Left hindlimb (tissue), 1 donor: ENCODE measurements at regions not wholly inside any gene's neighbourhood (a gene's known extent, or its start where the extent isn't known, plus 50 kb on each side); places are given as distances from the start of the nearest gene placed in this dataset.
"Not testable (repeated sequence)": the region's sequence is repeated elsewhere in the genome, so short reads cannot be mapped to it uniquely, and the experiment has no call there.

ENCODE experiments used
- DNase-seq: peaks from one replicate; pipeline ENCODE4 v3.0.0-alpha.2; 2018

DNA sequence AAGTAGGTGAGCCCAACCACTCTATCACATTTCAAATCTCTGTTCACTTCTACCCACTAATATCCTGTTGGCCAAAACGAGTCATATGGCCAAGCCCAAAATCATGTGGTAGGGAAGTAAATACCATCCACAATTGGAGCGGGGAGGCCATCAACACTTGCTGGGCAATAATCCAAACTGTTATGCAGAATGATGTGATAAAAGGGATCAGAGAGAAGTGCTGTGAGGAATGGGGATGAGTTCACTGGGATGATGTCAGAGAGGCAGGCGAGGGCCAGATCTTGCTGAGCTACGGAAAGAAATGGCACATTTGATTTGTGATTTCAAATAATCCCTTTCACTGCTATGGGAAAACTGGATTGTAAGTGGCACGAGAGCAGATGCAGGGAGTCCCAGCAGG is 188.4 kb downstream of the NPIPA8 start:
- DNase-seq = not testable (repeated sequence)

DNA sequence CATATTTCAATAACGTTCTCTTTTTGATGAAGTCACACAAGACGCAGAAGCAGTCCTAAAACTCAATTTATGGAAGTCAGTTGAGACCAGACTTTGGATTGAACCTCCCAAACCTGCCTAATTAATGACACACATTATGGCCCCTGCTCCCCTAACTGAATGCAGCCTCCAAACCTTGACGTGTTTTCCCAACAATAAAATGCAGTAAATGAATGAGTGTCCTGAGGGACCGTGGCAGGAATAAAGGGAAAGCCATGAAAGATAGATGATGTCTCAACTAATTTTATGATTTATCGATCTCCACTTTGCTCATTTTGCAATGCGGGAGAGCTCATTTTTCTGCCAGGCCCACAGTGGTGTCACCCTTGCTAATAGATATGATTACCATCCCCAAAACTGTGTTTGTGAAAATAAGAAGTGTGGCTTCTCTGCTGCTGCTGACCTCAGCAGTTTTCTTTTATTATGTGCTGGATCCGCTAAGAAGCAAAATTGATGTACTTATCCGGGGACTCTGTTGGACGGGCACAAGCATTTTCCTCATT is 189.9 kb downstream of the NPIPA8 start:
- not testable (repeated sequence) for DNase-seq

GRCh38 chr16:18142066-18142465 is 194.5 kb downstream of the NPIPA8 start:
- not testable (repeated sequence) for DNase-seq

DNA sequence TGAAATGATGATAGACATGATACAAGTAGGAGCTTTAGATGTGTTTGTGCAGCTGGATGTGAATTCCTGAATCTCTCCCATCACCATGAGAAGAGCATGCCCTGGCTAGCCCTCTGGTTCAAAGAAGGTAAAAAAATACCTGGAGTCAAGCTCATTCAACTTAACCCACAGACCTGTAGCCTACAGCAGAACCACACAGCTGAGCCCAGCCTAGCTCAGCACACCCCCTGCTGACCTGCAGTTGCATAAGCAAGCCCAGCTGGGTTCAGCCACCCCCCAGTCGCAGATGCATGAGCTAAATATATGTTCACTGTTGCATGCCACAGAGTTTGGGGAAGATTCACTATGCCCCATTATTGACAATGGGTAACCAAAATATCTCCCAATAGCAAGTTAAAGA is 200.2 kb downstream of the NPIPA8 start:
- not testable (repeated sequence) for DNase-seq

DNA sequence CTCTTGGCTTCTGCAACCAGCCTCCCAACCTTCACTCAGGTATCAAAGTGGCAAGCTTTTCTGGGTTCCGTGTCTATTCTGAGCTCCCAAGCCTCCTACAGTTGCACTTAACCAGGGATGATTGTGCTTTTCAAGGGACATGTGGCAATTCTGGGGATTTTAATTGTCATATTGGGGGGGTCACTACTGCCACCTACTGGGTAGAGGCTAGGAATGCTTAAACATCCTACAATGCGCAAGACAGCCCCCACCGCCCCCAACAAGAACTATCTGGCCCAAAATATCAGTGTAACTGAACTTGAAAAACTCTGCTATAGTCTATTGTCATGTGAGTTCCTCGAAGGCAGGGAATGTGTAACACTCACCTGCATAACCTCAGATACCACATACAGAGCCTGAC is 201.5 kb downstream of the NPIPA8 start:
- not testable (repeated sequence) for DNase-seq

DNA sequence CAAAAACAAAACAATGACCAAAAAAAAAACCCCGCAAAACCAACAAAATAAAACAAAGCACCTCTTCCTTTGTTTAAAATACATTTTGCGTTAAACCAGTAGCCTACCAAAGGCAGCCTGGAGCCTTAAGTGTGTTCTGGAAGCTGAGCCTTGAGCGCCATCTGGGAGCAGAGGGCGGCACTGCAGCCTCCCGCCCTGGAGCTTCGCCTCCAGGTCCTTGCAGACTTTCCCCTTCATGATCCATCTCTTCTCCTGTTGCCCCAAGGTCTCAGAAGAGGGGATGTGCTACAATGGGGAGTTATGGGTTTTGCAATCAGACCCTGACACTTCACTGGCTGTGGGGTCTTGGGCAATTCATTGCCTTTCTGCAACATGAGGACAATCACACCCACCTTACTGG is 204.9 kb downstream of the NPIPA8 start:
- DNase-seq = not testable (repeated sequence)

- DNase-seq = not testable (repeated sequence)
Observed at GRCh38 chr16:18130478-18131120, 205.9 kb downstream of the NPIPA8 start.

DNA sequence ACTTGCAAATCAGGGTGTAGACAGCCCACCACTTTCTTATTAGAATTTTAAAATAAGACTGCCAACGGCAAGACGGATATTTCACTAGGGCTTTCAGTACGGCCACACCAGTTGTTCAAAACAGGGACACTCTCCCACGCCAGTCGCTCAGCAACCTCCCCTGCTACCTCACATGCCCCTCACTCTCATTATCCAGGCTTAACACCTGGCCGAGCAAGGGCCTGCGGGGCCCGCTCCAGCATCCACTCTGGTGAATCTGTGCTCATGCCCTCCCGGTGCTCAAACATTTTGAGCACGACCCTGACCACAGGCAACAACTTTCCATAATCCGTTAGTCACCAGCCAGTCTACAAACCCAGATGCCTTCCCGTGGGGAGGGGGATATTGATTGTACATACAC is 209.5 kb downstream of the NPIPA8 start:
- DNase-seq = not testable (repeated sequence)

GRCh38 chr16:18119092-18119491 is 217.4 kb downstream of the NPIPA8 start:
- not testable (repeated sequence) for DNase-seq

GRCh38 chr16:18118684-18119083 is 217.9 kb downstream of the NPIPA8 start:
- not testable (repeated sequence) for DNase-seq

- not testable (repeated sequence) for DNase-seq
Observed at GRCh38 chr16:18118071-18118470, 218.5 kb downstream of the NPIPA8 start.

DNA sequence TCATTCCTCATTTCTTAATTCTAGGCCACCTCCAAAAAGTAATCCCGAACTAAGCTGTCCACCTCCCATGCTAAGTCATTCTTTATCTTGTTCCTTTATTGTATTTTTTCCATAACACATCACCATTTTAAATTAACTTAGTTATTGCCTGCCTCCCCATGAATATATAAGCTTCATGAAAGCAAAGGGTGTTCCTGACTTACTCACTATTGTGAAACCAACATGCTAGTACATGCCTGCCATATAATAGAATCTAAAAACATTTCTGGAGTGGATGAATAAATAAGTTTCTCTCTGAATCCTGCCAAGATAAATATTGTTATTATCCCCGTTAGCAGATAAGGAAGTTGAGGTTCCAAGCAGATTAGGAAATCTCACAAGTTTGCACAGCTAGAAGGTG is 232.1 kb downstream of the NPIPA8 start:
- not testable (repeated sequence) for DNase-seq

DNA sequence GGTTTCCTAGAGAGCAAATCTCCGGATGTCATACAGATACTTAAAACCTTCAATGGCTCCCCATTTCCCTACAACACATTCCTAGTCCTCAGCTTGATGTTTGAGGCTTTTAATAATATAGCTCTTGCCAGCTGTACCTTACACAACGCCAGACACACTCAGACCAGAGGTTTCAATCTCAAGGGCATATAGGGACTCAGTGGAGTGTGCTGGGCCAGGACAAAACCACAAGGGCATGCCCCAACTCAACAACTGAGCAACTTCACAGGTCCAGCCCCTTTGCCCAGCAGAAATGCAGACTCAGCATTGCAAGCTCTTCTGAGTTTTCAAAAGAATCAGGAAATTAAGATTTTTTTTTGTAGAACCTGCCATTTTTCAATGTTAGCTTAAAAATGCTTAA is 235.5 kb downstream of the NPIPA8 start:
- DNase-seq = not testable (repeated sequence)

DNA sequence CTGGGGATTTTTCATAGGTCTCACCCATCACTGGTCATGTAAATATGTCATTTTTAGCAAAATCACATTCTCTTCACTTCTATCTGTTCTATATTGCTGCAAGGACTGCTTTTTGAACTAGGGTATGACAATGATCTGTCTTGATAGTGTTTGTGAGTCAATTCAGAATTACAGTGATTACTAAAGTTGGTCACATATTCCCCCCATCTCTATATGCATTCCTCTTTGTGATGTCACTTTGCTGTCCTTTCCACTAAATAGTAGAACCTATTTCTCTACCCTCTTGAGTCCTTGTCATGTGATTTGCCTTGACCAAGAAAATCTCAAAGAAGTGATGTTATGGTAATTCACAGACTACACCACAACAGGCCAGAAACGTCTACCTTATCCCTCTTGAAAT is 243.9 kb downstream of the NPIPA8 start:
- not testable (repeated sequence) for DNase-seq

- not testable (repeated sequence) for DNase-seq
Observed at GRCh38 chr16:18080658-18081363, 255.7 kb downstream of the NPIPA8 start.

DNA sequence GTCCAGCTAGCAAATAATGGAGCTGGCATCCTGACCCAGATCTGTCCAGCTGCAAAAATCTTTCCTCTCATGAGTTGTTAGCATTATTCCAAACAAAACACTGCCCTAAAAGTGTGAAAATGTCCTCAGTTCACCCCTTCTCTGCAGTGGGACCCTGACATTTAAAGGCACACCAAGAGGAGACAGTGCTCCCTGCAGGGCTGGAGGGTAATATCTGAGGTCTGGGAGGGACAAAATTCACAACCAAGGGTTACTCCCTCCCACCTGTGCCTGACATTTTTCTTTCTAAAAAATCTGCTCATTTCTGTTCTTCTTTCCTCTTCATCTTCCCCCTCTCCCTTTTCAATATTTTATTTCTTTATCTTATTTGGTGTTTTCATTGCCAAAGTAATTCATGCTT is 258.6 kb downstream of the NPIPA8 start:
- not testable (repeated sequence) for DNase-seq

DNA sequence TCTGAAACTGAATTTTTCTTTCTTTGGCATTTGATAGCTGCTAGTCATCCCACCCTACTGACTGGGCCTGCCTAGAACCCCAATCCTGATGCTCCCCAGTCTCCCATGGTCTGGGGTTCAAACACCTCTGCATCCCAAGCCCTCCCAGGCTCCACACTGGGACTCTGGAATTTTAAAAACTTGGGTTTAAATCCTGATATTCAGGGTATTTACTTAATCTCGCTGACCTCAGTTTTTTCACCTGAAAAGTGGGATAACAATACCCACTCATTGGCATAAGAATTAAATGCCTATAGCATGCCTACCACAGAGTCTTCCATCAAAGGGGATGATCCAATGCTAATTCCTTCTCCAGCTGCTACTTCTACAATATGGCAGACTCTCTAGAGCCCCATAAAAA is 264.4 kb downstream of the NPIPA8 start:
- DNase-seq = no peak

DNA sequence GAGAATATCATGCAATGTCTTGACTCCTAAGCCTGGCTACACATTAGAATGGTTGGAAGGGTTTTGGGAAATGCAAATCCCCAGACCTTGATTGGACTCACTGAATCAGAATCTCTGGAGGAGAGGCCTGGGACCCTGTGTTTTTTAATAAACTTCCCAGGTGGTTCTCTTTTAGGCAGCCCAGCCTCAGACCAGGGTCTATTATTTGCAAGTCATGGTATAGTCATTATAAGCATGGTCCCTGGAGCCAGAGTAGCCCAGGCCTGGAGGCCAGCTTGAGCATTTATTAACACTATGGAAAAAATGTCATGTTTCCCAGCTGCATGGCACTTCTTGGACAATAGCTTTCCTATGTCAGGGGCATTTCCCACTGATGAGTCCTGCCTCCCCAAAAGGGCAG is 266.9 kb downstream of the NPIPA8 start:
- DNase-seq = no peak

DNA sequence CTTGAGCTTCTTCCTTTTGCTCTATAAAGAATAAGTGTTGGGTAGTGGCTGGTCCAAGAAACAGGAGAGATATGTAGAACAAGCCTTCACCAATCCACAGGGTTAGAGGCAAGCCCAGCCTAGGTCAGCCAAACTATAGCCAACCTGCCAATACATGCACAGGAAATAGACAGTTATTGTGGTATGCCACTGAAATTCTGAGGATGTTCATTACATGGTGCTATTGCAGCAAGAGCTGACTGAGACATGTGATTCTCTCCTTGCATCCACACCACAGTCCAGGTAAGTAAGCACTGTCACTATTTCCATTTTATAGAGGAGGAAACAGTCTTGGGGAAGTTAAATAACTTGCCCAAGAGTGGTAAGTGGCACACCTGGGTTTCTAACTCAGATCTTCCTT is 268.1 kb downstream of the NPIPA8 start:
- DNase-seq = no peak

- DNase-seq = no peak
Observed at GRCh38 chr16:18062713-18063112, 273.8 kb downstream of the NPIPA8 start.

GRCh38 chr16:18060351-18060750 is 276.2 kb downstream of the NPIPA8 start:
- DNase-seq = no peak

DNA sequence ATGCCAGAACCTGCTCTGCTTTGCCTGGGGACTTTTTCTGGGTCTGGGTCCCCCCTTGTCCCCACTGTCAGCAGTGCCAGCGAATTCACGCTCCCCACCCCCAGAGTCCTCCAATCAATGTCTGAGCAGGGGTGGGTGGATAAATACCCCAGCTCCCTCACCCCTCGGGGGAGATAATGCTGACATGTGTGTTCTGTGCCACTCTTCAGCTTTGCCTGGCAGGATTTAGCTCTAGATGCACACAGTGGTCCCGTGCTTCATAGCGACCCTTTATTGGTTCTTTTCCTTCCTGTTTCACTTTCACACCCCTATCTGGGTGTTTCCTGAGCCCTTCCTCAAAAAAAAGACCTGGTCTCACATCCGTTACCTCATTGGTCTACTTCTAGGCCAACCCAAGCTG is 277.0 kb downstream of the NPIPA8 start:
- no peak for DNase-seq

DNA sequence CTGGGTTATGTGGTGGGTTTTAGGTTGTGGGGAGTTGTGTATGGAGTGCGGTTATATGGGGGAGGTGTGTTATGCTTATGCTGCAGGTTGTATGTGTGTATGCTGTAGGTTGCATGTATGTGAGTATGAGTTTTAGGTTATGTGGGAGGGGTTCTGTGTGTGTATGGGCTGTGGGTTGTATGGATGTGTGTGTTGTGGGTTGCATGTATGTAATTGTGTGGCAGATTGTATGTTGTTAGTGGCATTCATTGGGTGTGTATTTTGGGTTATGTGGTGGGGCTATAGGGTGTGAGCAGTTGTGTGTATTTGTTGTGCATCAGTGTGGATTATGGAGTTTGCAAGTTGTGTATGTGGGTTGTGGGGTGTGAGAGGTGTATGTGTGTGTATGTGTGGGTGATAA is 277.4 kb downstream of the NPIPA8 start:
- no peak for DNase-seq

DNA sequence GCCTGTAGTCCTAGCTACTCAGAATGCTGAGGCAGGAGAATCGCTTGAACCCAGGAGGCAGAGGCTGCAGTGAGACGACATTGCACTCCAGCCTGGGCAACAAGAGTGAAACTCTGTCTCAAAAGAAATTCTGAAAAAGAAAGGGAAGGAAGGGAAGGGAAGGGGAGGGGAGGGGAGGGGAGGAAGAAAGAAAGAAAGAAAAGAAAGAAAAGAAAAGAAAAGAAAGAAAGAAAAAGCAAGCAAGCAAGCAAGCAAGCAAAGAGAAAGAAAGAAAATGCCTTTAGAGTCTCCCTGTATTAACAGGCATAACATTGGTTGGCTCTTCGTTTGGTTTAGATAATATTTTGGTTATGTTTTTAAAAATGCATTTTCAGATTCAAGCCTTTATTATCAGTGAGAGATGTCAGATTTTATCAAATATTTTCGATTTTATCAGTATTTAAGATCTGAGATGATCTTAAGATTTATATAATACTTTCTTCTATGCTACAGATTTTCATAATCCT is 281.1 kb downstream of the NPIPA8 start:
- no peak for DNase-seq
